IMR-90 (cell line): ENCODE measurements at regions not wholly inside any gene's neighbourhood (a gene's known extent, or its start where the extent isn't known, plus 50 kb on each side); places are given as distances from the start of the nearest gene placed in this dataset.

ENCODE experiments used
- ATAC-seq: fragments of 200-7000 bp; cut with Tn5 transposase; 2 replicates; pipeline ENCODE4 v1.9.1; 2020; ENCODE audit warnings: low read depth, mild to moderate bottlenecking, moderate library complexity
- BruUV-seq: library from RNA; stranded (reverse); fragments of 400-500 nt; replicated peaks from 2 replicates; lab custom pipeline; 2021; lab: Mats Ljungman, UMichigan
- CTCF ChIA-PET: fragments of 300-600 bp; formaldehyde crosslinking; extraction: SDS; loops from one replicate; lab custom pipeline; 2021; ENCODE audit warnings: antibody characterized with exemption; lab: Yijun Ruan, JAX
- POLR2A ChIA-PET: fragments of 300-600 bp; sonication (Branson Sonifier 250); formaldehyde crosslinking; loops from one replicate; lab custom pipeline; 2022; ENCODE audit warnings: antibody characterized with exemption; ENCODE audit not compliant: unreplicated experiment; lab: Charles Lee
- DNase-seq: peaks from one replicate; pipeline ENCODE4 v3.0.0; 2013
- H2AFZ ChIP-seq: replicated peaks from 2 replicates; pipeline ENCODE3; 2013; ENCODE audit warnings: low read length, mild to moderate bottlenecking; ENCODE audit not compliant: poor library complexity
- H2AK5ac ChIP-seq: 2 replicates; pipeline ENCODE4 v1.6.1; 2013; ENCODE audit warnings: low read depth, low read length, inconsistent platforms
- H2AK9ac ChIP-seq: replicated peaks from 2 replicates; pipeline ENCODE3; 2013; ENCODE audit warnings: mild to moderate bottlenecking, low read depth, low read length, moderate library complexity; ENCODE audit not compliant: poor library complexity
- H2BK120ac ChIP-seq: 2 replicates; pipeline ENCODE4 v1.6.1; 2013; ENCODE audit warnings: low read depth, low read length, inconsistent platforms
- H2BK15ac ChIP-seq: 3 replicates; pipeline ENCODE4 v1.6.1; 2013; ENCODE audit warnings: low read depth, low read length, inconsistent platforms
- H2BK20ac ChIP-seq: 2 replicates; pipeline ENCODE4 v1.6.1; 2013; ENCODE audit warnings: low read depth, mild to moderate bottlenecking, inconsistent platforms, low read length, moderate library complexity
- H2BK5ac ChIP-seq: 2 replicates; pipeline ENCODE4 v1.6.1; 2013; ENCODE audit warnings: mild to moderate bottlenecking, low read depth, low read length, inconsistent platforms; ENCODE audit not compliant: poor library complexity, severe bottlenecking
- H3K14ac ChIP-seq: replicated peaks from 2 replicates; pipeline ENCODE4 v1.6.1; 2013; ENCODE audit warnings: low read depth, low read length, inconsistent platforms
- H3K18ac ChIP-seq: 2 replicates; pipeline ENCODE4 v1.6.1; 2013; ENCODE audit warnings: low read depth, low read length, control low read depth
- H3K23ac ChIP-seq: 2 replicates; pipeline ENCODE4 v1.6.1; 2013; ENCODE audit warnings: low read depth, low read length, inconsistent platforms
- H3K27ac ChIP-seq: 2 replicates; pipeline ENCODE4 v1.5.1; 2013; ENCODE audit warnings: mild to moderate bottlenecking, control low read depth, low read length; ENCODE audit not compliant: insufficient read depth
- H3K27me3 ChIP-seq: 2 replicates; pipeline ENCODE4 v1.6.1; 2013; ENCODE audit warnings: low read length; ENCODE audit not compliant: control insufficient read depth, insufficient read depth
- H3K36me3 ChIP-seq: 2 replicates; pipeline ENCODE4 v1.6.1; 2013; ENCODE audit warnings: low read length, mixed read lengths; ENCODE audit not compliant: control insufficient read depth, insufficient read depth
- H3K4ac ChIP-seq: 2 replicates; pipeline ENCODE4 v1.6.1; 2013; ENCODE audit warnings: low read depth, low read length, inconsistent platforms
- H3K4me1 ChIP-seq: 2 replicates; pipeline ENCODE4 v1.6.1; 2013; ENCODE audit warnings: low read length, mixed read lengths; ENCODE audit not compliant: control insufficient read depth, insufficient read depth
- H3K4me2 ChIP-seq: 2 replicates; pipeline ENCODE4 v1.6.1; 2013; ENCODE audit warnings: low read depth, mild to moderate bottlenecking, control low read depth, low read length, moderate library complexity
- H3K4me3 ChIP-seq: 2 replicates; pipeline ENCODE4 v1.5.1; 2013; ENCODE audit warnings: low read depth, mild to moderate bottlenecking, control low read depth, low read length, moderate library complexity; ENCODE audit not compliant: insufficient read depth
- H3K56ac ChIP-seq: 2 replicates; pipeline ENCODE4 v1.6.1; 2013; ENCODE audit warnings: low read length, inconsistent platforms; ENCODE audit not compliant: insufficient read depth; ENCODE audit errors: extremely low read depth
- H3K79me1 ChIP-seq, 2 experiments: 2 replicates each; pipeline ENCODE4 v1.6.1; 2013; ENCODE audit warnings: low read length in 2 of 2, inconsistent platforms in 1 of 2, low read depth in 1 of 2
- H3K9ac ChIP-seq: 2 replicates; pipeline ENCODE4 v1.6.1; 2013; ENCODE audit warnings: low read depth, low read length, control low read depth
- H3K9me1 ChIP-seq: 2 replicates; pipeline ENCODE4 v1.6.1; 2013; ENCODE audit warnings: low read length, inconsistent platforms; ENCODE audit not compliant: insufficient read depth
- H3K9me3 ChIP-seq: 2 replicates; pipeline ENCODE4 v1.6.1; 2013; ENCODE audit warnings: low read length; ENCODE audit not compliant: control insufficient read depth, insufficient read depth
- H4K20me1 ChIP-seq: 2 replicates; pipeline ENCODE4 v1.6.1; 2013; ENCODE audit warnings: low read length, inconsistent platforms; ENCODE audit not compliant: insufficient read depth
- H4K5ac ChIP-seq: 2 replicates; pipeline ENCODE4 v1.6.1; 2013; ENCODE audit warnings: mild to moderate bottlenecking, low read depth, low read length, control low read depth
- H4K8ac ChIP-seq, 2 experiments: 2 replicates each; pipeline ENCODE4 v1.6.1; 2013; ENCODE audit warnings: low read depth in 2 of 2, low read length in 2 of 2, control low read depth in 1 of 2, inconsistent platforms in 1 of 2
- H4K91ac ChIP-seq: 2 replicates; pipeline ENCODE4 v1.6.1; 2013; ENCODE audit warnings: low read depth, low read length, inconsistent platforms; ENCODE audit not compliant: insufficient read depth
- BHLHE40 ChIP-seq: fragments of 150-350 bp; IDR thresholded peaks from 2 replicates; pipeline ENCODE4 v1.6.1; 2016; ENCODE audit warnings: mild to moderate bottlenecking, low read depth, low read length
- CHD1 ChIP-seq: IDR thresholded peaks from 2 replicates; pipeline ENCODE4 v1.6.1; 2012; ENCODE audit warnings: low read depth, low read length, improper control_type of control experiment
- ELK1 ChIP-seq: fragments of 150-350 bp; IDR thresholded peaks from 2 replicates; pipeline ENCODE4 v1.6.1; 2016; ENCODE audit warnings: low read depth, mild to moderate bottlenecking, low read length, moderate library complexity, borderline replicate concordance
- FOS ChIP-seq: fragments of 150-350 bp; IDR thresholded peaks from 2 replicates; pipeline ENCODE4 v1.6.1; 2016; ENCODE audit warnings: low read depth, low read length
- MAFK ChIP-seq: IDR thresholded peaks from 2 replicates; pipeline ENCODE4 v1.6.1; 2012; ENCODE audit warnings: low read depth, low read length, improper control_type of control experiment
- MAZ ChIP-seq: IDR thresholded peaks from 2 replicates; pipeline ENCODE4 v1.6.1; 2012; ENCODE audit warnings: low read depth, mild to moderate bottlenecking, low read length, improper control_type of control experiment, moderate library complexity, borderline replicate concordance
- NFE2L2 ChIP-seq: fragments of 150-350 bp; IDR thresholded peaks from 2 replicates; pipeline ENCODE4 v1.6.1; 2016; ENCODE audit warnings: low read depth, mild to moderate bottlenecking, low read length
- POLR2A ChIP-seq: IDR thresholded peaks from 2 replicates; pipeline ENCODE4 v1.6.1; 2012; ENCODE audit warnings: mild to moderate bottlenecking, low read depth, low read length
- RAD21 ChIP-seq: IDR thresholded peaks from 2 replicates; pipeline ENCODE4 v1.6.1; 2012; ENCODE audit warnings: low read length, improper control_type of control experiment
- RFX5 ChIP-seq: IDR thresholded peaks from 2 replicates; pipeline ENCODE4 v1.8.0; 2012; ENCODE audit warnings: low read depth, mild to moderate bottlenecking, low read length, moderate library complexity
- USF2 ChIP-seq: fragments of 150-350 bp; IDR thresholded peaks from 2 replicates; pipeline ENCODE4 v1.6.1; 2017; ENCODE audit warnings: mild to moderate bottlenecking, antibody characterized with exemption, low read length, low read depth
- dilution Hi-C: fragments of 300-500 bp; cut with HindIII; formaldehyde crosslinking; loops from one replicate; pipeline ENCODE4 v1.14.3; 2018; ENCODE audit warnings: low sequenced_read_pairs; ENCODE audit not compliant: unreplicated experiment
- in situ Hi-C: fragments of 300-500 bp; cut with MboI; formaldehyde crosslinking; loops from 3 replicates; pipeline ENCODE4 v1.14.3; 2019; ENCODE audit warnings: low sequenced_read_pairs, inconsistent platforms, mixed read lengths
- intact Hi-C: fragments of 100-400 bp; cut with micrococcal nuclease; formaldehyde crosslinking; loops from 2 replicates; pipeline ENCODE4 v1.10.0; 2022

- DNase-seq (no peak), ATAC-seq (no peak)
- no peak overlapping the region for H2BK15ac ChIP-seq
- H3K79me1 ChIP-seq: no peaks in the 10 kb centered on the region
- no peak overlapping the region for H2AK9ac ChIP-seq
- H3K56ac ChIP-seq: no peak overlapping the region
- no peak overlapping the region for H4K5ac ChIP-seq
- ChIA-PET POLR2A (no interaction called here), CTCF (no interaction called here)
- no peak overlapping the region for H3K27ac ChIP-seq
- H3K9me1 ChIP-seq: no peaks in the 10 kb centered on the region
- no peaks in the 10 kb centered on the region for H3K9me3 ChIP-seq
- H2AK5ac ChIP-seq: no peak overlapping the region
- no peaks in the 10 kb centered on the region for H3K27me3 ChIP-seq
- no peak overlapping the region for H3K4me3 ChIP-seq
- no TSS peak for BruUV-seq
- H3K36me3 ChIP-seq: no peaks in the 10 kb centered on the region
- no peaks in the 10 kb centered on the region for H3K4me1 ChIP-seq
- dilution Hi-C loops: no loop called here
- H4K8ac ChIP-seq: no peak overlapping the region
- no peak overlapping the region for H3K23ac ChIP-seq
- H3K9ac ChIP-seq: no peak overlapping the region
- H4K20me1 ChIP-seq: no peaks in the 10 kb centered on the region
- H2BK5ac ChIP-seq: no peak overlapping the region
- H3K18ac ChIP-seq: no peak overlapping the region
- no peak overlapping the region for H3K4me2 ChIP-seq
- TF ChIP-seq MAZ: no peak
- no peak for TF ChIP-seq RAD21
- no peak for TF ChIP-seq CHD1
- no peak for TF ChIP-seq MAFK
- no peak for TF ChIP-seq RFX5
- TF ChIP-seq NFE2L2: no peak
- no peak for TF ChIP-seq ELK1
- TF ChIP-seq BHLHE40: no peak
- TF ChIP-seq POLR2A: no peak
- TF ChIP-seq FOS: no peak
- no peak for TF ChIP-seq USF2
- H2AFZ ChIP-seq: no peak overlapping the region
- intact Hi-C loops: no loop called here
- H3K4ac ChIP-seq: no peak overlapping the region
- H4K91ac ChIP-seq: no peak overlapping the region
- in situ Hi-C loops: no loop called here
- H3K14ac ChIP-seq: no peak overlapping the region
- no peak overlapping the region for H2BK120ac ChIP-seq
- H2BK20ac ChIP-seq: no peak overlapping the region
These were observed 343.1 kb downstream of the CCER1 start for GRCh38 chr12:90611891-90612290.
